HG03064 (cell line): ENCODE measurements at regions not wholly inside any gene's neighbourhood (a gene's known extent, or its start where the extent isn't known, plus 50 kb on each side); places are given as distances from the start of the nearest gene placed in this dataset.

Experiments used
- ATAC-seq: cut with Tn5 transposase; IDR thresholded peaks from one replicate; pipeline ENCODE4 v1.9.1; 2021; ENCODE audit warnings: low read depth; ENCODE audit not compliant: unreplicated experiment

DNA sequence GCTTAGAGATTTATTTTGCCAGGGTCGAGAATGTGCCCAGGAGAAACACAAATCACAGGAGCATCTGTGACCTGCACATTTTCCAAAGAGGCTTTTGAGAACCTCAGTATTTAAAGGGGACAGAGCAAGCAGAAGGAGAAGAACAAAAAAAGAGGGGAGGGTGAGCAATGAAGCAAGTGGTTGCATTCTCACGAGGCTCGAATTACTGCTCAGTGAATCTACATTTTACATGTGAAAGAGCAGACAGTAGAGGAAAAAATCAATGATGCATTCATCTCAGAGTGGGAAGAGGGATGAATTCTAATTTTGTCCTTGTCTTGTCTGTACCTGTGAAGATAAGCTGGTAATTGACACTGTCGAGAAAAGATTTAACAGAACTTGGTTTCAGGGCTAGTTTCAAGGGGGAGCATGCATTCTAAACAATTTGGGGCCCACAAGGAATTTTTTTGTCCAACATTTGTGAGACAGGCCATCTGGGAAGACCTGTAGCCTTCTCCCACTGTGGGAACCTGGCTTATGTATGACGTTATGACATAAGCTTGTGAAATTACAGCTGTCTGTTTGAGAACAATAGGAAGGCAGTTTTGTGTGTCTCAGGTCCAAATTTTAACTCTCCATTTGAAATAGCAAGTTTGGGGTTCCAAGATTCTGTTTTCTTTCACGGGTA is 855.1 kb downstream of the SLITRK5 start:
- ATAC-seq, result no peak

GRCh38 chr13:88526853-88527215 is 855.7 kb downstream of the SLITRK5 start:
- no peak for ATAC-seq

GRCh38 chr13:88541994-88542393 is 870.8 kb downstream of the SLITRK5 start:
- ATAC-seq, result no peak

DNA sequence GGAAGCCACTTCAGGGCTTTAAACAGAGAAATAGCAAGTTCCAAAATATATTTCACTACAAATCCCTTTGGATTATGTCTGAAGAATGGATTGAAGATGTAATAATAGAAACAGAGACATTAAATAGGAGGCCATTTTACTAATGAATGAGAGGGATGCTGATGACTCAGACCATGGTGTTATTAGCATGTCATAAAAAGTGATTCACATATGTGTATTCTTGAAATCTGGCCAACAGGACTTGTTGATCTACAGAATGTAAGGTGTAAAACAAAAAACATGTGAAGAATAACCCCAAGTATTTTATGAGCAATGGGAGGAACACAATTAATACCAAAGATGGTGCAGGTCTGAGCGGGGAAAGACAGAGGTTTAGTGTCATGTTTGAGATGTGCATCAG is 873.7 kb downstream of the SLITRK5 start:
- no peak for ATAC-seq

DNA sequence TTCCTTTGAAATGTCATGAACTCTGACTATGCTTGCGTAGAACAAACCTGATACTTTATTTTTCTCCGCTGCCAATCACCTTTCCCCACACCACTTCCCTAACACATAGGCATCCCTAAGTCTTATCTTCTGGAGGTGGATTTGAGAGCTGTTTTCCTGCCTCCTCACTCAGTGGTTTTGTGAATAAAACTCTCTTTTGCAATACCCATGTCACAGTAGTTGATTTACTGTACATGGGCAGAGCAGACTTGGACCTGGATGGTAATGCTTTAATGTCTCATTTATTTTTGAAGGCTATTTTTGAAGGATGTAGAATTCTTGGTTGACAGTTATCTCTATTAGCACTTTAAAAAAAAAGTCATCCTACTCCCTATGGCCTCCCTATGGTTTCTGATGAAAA is 881.8 kb downstream of the SLITRK5 start:
- no peak for ATAC-seq

GRCh38 chr13:88565566-88565965 is 894.4 kb downstream of the SLITRK5 start:
- no peak for ATAC-seq

DNA sequence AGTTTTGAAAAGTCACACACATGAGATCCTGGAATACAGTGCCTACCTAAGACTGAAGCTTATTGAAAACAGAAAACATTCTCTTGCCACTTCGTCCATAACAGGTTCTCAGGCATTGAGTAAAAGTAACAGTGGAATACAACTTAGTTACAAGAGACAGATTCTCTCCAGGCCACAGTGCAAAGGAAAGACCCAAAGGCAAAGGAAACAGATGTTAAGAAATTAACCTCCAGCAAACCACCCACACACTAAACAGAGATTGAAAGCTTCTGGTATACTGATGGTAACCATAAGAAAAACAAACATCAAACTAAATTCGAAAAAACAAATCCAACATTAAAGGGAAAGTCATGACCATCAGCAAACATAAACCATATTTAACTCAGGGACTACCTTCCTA is 914.7 kb downstream of the SLITRK5 start:
- no peak for ATAC-seq

GRCh38 chr13:88586263-88586662 is 915.1 kb downstream of the SLITRK5 start:
- no peak for ATAC-seq

DNA sequence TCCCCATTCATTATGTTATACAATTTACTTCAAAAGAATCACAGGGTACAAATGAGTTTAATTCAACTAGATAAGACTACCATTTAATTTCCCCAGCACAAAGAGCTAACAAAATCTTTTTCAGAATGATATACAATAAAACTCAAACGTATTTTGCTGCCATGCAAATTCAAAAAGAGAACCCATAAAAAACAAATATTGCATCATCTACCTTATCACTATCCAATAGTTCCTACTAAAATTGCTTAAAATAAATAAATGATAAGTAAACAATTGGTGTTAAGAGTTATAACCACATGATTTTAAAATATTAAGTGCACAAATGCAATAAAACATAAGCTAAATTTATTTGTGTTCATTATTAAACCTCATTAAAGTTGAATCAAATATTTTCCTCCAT is 919.4 kb downstream of the SLITRK5 start:
- no peak for ATAC-seq

DNA sequence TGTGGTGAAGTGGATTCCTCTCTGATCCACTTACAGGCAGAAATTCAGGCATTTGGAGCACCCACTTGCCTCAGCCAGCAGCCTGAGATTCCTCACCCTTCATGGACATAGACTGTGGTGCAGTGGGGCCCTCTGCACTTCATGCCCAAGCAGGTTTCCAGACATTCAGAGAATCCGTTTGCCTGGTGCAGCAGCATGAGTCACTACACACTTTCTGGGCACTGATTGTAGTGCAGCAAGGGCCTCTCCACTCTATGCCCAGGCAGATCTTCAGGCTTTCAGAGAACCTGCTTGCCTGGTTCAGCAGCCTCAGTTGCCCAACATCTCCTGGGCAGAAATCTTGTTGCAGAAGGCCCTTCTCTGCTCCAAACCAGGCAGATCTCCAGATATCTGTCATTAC is 920.9 kb downstream of the SLITRK5 start:
- no peak for ATAC-seq

DNA sequence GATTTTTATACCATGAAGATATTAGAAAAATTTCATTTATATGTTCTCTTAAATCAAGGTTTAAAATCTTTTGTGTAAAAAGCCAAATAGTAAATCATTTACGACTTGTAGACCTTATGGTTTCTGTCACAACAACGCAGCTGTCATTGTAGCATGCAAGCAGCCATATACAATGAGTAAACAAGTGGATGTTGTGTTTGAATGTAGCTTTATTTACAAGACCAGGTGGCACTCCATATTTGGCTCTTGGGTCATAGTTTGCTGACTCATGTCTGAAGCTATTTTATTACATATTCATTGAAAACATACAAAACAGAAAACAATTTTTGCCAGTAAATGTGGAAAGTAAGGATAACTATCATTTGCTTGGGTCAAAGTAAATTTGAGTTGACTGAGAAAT is 930.8 kb downstream of the SLITRK5 start:
- ATAC-seq, result no peak

GRCh38 chr13:88602786-88603777 is 931.9 kb downstream of the SLITRK5 start:
- ATAC-seq, result no peak

GRCh38 chr13:88617176-88617575 is 946.0 kb downstream of the SLITRK5 start:
- no peak for ATAC-seq

DNA sequence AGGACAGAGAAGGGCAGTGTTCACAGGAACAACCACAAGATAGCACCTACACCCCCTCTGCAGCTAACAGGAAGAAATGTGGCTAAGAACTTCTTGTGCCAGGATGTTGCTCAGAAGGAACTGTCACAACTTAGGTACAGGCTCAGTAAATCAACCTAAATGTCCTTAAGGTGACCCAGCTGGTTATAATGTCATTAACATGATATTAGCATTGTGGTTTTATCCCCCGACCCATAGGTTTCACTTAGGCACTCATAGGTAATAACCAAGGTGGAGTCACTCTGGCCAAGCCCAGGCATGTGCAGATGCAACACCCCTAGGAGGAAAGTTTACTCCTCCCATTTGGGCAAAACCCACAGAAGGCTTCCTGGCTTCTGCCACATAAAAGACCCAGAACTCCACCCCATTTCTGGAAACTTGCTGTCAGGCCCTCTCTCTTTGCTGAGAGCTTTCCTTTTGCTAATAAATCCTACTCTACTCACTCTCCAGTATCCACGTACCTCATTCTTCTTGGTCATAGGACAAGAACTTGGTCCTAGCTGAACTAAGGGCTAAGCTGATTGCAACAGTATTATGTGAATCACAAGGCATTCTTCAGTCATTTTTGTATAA is 951.3 kb downstream of the SLITRK5 start:
- ATAC-seq, result no peak

DNA sequence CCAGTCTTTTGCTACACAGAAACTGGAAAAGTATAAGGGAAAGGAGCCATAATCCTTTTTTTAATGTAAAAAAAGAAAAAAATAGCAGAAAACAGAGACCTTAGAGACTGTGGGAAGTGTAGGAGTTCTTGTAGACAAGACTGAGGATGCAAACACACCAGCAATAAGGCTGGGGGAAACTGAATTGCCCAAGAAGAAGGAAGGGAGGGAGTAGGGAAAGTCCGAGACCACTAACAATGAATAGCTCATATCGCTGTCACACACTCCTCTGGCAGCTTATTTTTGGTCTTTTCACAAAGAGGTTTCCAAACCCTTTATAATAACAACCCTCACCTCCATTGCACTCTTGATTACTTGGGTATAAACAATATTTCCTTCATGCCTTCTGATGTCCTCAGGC is 952.0 kb downstream of the SLITRK5 start:
- ATAC-seq, result no peak

DNA sequence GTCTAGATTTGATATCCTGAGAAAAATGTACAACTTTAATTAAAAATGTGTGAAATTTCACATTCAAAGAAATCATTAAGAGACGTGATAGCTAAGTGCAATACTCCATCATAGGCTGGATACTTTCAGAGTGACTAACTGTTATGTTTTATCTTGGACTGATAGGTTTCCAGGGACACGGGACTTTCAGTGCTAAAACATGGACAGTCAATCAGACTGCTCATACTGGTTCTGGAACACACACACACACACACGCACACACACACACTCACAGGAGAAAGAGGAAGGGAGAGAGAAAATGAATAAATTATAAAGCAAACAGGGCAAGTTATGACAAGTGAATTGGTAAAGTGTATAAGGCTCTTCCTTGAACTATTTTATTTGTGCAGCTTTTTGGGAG is 955.9 kb downstream of the SLITRK5 start:
- ATAC-seq, result no peak

DNA sequence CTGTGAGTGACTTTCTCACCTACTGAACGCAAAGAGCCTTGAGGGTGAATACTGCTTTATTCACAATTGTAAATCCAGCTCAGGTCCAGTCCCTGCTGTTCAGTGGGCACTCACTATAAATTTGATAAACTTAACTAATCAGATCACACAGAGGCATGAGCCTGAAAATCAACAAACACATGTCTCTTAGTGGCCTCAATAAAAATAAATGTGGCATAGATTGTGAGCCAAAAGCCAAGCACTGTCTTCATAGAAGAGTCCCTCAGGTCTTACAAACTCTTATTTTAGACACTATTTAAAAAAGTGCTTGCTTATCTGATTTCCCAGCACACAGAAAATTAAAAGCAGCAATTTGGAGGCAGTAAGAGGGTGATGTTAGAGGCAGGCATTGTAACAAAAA is 957.7 kb downstream of the SLITRK5 start:
- no peak for ATAC-seq

- ATAC-seq, result no peak
These were observed 966.8 kb downstream of the SLITRK5 start for GRCh38 chr13:88637935-88638334.

DNA sequence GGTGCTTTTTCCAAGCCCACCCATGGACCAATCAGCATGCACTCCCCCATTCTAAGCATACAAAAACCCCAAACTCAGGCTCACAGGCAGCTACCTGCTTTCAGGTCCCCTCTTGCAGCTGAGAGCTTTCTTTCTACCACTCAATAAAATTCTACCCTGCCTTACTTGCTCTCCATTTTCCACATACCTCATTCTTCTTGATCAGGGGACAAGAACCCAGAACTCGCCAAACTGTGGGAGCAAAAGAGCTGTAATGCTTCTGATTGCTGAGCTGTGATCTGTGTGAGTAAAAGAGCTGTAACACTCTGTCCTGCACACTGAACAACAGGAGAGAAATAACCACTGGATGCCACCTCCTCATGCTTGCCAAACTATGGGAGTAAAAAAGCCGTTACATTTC is 972.1 kb downstream of the SLITRK5 start:
- ATAC-seq, result no peak

GRCh38 chr13:88648598-88649373 is 977.6 kb downstream of the SLITRK5 start:
- ATAC-seq, result no peak

DNA sequence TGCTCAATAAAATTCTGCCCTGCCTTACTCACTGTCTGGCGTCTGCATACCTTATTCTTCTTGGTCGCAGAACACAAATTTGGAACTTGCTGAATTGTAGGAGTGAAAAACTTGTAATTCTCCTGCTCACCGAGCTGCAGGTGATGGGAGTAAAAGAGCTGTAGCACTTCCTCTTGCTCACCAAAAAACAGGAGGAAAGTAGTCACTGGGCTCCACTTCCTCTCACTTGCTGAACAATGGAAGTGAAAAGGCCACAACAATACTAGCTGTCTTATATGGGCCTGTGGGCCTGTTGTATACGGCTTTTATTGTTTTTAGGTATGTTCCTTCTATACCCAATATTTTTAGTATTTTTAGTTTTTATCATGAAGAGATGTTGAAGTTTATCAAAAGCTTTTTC is 978.7 kb downstream of the SLITRK5 start:
- ATAC-seq, result no peak
